Stimulated activated effector memory CD8-positive, alpha-beta T cell treated with anti-CD3 and anti-CD28 coated beads, Interleukin-12 subunit alpha, Interleukin-12 subunit beta, amount 100 ng/mL, for 72 hours (primary cell): ENCODE measurements at regions not wholly inside any gene's neighbourhood (a gene's known extent, or its start where the extent isn't known, plus 50 kb on each side); places are given as distances from the start of the nearest gene placed in this dataset.
A peak's percentile ranks its signal among the peaks of the same experiment; 100 is the strongest.

Source experiments
- ATAC-seq: fragments of 150-1000 bp; cut with Tn5 transposase; 2 replicates; pipeline ENCODE4 v1.10.0; 2021
- DNase-seq, 2 donors: peaks; one replicate each; pipeline ENCODE4 v3.0.0; 2021 to 2022; ENCODE audit warnings: low spot score in 2 of 2
- H3K27ac Mint-ChIP-seq: one replicate; pipeline ENCODE4 v1.8.0; 2022; ENCODE audit warnings: mild to moderate bottlenecking, mixed read lengths
- H3K36me3 Mint-ChIP-seq: one replicate; pipeline ENCODE4 v1.8.0; 2022; ENCODE audit warnings: mild to moderate bottlenecking, mixed read lengths
- H3K4me1 Mint-ChIP-seq: one replicate; pipeline ENCODE4 v1.8.0; 2022; ENCODE audit warnings: mixed read lengths
- H3K4me3 Mint-ChIP-seq: one replicate; pipeline ENCODE4 v1.8.0; 2022; ENCODE audit warnings: mild to moderate bottlenecking, mixed read lengths
- H3K9me3 Mint-ChIP-seq: one replicate; pipeline ENCODE4 v1.8.0; 2022; ENCODE audit warnings: mixed read lengths

DNA sequence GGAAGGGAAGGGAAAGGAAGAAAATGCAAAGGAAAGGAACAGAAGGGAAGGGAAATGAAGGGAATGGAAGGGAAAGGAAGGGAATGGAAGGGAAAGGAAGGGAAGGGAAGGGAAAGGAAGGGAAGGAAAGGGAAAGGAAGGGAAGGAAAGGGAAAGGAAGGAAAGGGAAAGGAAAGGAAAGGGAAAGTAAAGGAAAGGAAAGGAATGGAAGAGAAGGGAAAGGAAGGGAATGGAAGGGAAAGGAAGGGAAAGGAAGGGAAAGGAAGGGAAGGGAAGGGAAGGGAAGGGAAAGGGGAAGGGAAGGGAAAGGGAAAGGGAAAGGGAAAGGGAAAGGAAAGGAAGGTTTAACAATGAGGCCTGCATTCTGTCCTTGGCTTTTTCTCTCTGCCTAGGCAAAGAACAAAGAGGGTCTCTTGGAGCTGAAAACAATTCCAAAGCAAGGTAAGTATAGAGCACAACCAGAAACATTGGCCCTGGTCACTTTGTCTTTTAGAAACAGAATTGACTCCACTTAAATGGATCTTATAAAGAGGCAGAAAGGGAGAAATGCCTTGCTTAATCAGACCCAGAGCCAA, 525.9 kb upstream of the TMPO start:
- Mint-ChIP-seq H3K4me3 (no peak overlapping the region), H3K4me1 (no peaks in the 10 kb centered on the region), H3K36me3 (no peaks in the 10 kb centered on the region), H3K27ac (no peak overlapping the region), H3K9me3 (peaks cover 6% of the 10 kb centered on the region)
- ATAC-seq = no peak
- no peak for DNase-seq

DNA sequence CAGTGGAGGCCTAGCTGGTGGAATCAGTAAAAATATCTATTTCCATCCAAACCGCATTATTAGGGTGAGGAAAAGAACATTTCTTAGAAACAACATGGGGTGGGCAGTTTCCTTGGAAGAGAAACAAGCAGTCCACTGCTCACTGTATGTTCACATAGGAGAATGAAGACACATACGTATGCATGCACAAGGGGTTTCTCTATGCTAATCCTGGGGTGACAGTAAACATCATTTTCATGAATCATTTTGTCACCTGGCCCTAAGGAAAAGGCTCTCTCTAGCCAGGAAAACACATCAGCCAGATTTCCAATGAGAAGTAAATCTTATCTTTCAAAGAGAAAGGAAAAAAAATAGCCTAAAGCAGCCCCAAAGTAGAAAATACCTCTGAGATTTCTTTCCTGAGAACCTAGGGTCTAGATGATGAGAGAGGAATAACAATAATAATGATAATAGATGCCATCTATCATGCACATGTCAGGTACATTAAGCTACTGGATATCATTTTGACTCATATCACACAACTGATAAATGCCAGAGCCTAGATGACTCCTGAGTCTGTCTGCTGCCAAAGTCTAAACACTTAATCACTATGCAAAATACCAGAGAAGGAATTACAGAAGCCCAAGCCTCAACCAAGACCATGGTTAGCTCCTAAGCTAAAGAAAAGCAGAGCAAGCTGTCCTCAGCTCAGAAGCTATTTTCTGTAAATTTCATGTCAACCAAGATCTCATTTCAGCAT, 520.5 kb upstream of the TMPO start:
- DNase-seq (no peak), ATAC-seq (no peak)
- Mint-ChIP-seq H3K27ac (no peak overlapping the region), H3K4me3 (no peak overlapping the region), H3K9me3 (peaks cover 3% of the 10 kb centered on the region), H3K4me1 (no peaks in the 10 kb centered on the region), H3K36me3 (no peaks in the 10 kb centered on the region)

DNA sequence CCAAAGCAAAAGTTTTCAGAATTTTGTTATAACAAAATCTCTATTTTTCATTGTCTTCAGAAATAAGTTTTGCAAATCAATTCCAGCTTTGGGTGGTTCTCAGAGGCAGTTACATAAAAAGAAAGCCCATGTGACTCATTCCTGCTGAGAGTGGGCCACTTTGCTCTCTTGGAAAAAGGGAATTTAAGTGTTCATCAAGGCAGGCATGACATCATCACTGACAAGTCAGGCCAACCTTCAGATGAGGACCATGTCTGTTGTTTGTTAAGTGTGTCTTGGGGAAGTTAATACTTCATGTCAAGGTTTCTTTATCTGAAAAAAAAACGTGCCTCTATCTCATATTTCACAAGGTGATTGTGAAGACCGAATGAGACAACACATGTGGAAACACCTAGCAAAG, 519.8 kb upstream of the TMPO start:
- H3K36me3 Mint-ChIP-seq = no peaks in the 10 kb centered on the region
- DNase-seq (no peak), ATAC-seq (no peak)
- peaks cover 3% of the 10 kb centered on the region for H3K9me3 Mint-ChIP-seq
- H3K4me1 Mint-ChIP-seq = no peaks in the 10 kb centered on the region
- H3K27ac Mint-ChIP-seq = no peak overlapping the region
- no peak overlapping the region for H3K4me3 Mint-ChIP-seq

DNA sequence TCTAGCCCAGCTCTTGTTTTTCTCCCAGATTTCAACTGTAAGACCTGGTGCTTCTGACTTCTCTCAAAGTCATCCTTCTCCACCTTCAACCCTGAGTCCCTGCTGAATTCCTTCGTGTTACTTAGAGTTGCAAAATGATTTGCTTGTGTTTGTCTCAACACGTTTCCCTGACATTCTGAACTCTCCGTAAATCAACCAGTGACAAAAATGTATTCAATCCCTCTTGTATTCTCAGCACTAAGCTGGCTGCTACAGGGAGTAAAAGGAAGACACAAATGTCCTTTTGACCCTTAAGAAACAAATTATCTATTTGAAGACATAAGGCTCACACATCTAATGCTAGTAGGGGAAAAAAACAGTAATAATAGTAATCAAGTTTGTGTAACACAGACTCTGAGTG, 514.0 kb upstream of the TMPO start:
- ATAC-seq (no peak), DNase-seq (no peak)
- no peak overlapping the region for H3K27ac Mint-ChIP-seq
- no peaks in the 10 kb centered on the region for H3K36me3 Mint-ChIP-seq
- no peak overlapping the region for H3K4me3 Mint-ChIP-seq
- no peaks in the 10 kb centered on the region for H3K9me3 Mint-ChIP-seq
- H3K4me1 Mint-ChIP-seq = no peaks in the 10 kb centered on the region

DNA sequence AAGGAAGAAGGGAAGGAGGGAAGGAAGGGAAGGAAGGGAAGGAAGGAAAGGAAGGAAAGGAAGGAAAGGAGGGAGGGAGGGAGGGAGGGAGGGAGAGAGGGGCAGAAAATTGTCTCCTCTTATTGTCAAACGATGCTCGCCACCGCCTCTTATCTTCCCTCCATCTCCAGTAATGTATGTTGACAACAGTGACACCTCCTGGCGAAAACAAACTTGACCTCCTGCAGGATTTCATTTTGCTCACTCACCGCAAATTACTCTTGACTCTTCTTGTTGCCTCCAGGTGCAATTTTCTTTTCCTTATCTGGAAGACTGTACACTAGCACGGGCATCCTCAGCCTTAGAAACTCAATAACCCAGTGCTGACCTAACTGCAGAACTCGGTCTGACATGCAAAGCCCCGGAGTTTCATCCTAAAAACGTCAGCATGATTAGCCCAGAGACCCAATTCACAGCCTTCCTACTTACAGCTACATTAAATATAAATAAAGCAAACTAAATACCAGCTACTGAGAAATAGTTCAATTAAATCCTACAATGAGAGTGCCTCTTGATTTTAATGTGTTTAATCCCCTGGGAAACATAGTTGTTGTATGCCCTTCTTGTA, 512.4 kb upstream of the TMPO start:
- peak in 1 of 2 donors; percentile 49 for DNase-seq

DNA sequence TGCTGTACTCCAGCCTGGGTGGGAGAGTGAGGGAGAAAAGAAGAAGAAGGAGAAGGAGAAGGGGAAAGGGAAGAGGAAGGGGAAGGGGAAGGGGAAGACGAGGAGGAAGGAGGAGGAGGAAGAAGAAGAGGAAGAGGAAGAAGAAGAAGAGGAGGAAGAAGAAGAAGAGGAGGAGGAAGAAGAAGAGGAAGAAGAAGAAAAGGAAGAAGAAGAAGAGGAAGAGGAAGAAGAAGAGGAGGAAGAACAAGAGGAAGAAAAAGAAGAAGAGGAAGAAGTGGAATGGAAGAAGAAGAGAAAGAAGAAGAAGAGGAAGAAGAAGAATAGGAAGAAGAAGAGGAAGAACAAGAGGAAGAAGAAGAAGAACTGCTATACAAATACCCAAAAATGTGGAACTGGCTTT, 507.4 kb upstream of the TMPO start:
- Mint-ChIP-seq H3K4me3 (no peak overlapping the region), H3K27ac (no peak overlapping the region), H3K9me3 (no peaks in the 10 kb centered on the region), H3K36me3 (no peaks in the 10 kb centered on the region), H3K4me1 (no peaks in the 10 kb centered on the region)
- no peak for DNase-seq
- no peak for ATAC-seq

More for the DNA sequence above, 512.4 kb upstream of the TMPO start:
- no peak for ATAC-seq
- no peak overlapping the region for H3K4me3 Mint-ChIP-seq
- H3K9me3 Mint-ChIP-seq = no peaks in the 10 kb centered on the region
- H3K36me3 Mint-ChIP-seq = no peaks in the 10 kb centered on the region
- H3K27ac Mint-ChIP-seq = no peak overlapping the region
- no peaks in the 10 kb centered on the region for H3K4me1 Mint-ChIP-seq

DNA sequence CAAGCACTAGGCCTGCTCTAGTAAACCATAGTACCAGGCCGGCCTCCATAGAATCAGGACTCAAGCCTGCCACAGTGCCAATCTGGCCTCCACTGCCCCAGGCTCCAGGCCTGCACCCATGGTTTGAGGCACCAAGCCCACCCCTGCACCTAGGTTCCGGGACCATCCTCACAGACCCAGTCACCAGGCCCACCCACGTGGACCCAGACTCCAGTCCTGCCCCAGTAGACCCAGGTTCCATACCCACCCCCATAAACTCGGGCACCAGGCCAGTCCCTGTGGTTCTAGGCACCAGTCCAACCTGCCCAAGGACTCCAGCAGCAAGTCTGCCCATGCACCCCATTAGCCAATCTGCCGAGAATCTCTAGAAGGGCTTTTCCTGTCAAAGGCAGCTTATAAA, 501.8 kb upstream of the TMPO start:
- DNase-seq = no peak
- H3K36me3 Mint-ChIP-seq = no peaks in the 10 kb centered on the region

DNA sequence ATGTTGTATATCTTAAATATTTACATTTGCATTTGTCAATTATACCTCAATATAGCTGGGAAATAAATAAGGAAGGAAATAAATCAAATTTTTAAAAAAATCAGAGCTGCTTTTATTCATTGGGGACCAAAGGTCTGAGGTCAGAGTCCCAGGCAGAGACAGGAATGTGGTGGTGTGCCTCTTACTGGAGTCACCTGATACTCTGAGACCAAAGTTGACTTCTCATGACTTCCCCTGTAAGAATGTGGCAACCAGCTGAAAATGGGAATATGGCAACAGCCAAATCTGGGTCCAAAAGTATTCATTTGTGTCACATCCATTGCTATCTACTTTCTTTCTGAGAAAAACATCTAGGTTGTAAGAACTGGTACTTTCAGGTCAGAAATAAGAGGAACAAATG, 496.6 kb upstream of the TMPO start:
- ATAC-seq = no peak
- no peak overlapping the region for H3K4me3 Mint-ChIP-seq
- no peak for DNase-seq

More for the DNA sequence above, 501.8 kb upstream of the TMPO start:
- no peaks in the 10 kb centered on the region for H3K4me1 Mint-ChIP-seq
- H3K4me3 Mint-ChIP-seq = no peak overlapping the region
- no peaks in the 10 kb centered on the region for H3K9me3 Mint-ChIP-seq
- ATAC-seq = no peak
- no peak overlapping the region for H3K27ac Mint-ChIP-seq

DNA sequence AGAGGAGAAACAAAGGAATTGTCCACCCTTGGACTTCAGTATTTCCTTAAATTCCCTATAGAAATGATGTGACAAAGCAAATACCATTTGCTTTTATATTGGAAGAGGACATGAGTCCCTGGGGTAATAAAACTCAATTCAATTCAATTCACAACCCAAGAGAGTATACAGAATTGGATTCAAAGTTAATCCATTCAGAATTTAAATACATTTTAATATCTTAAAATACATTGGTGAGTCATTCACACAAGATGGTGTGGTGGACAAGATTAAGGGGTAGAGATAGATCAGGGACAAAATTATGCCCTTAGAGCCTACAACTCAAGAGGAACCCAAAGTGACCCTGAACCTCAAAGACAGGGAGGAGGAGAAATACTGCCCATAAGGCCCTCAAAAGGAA, 495.0 kb upstream of the TMPO start:
- Mint-ChIP-seq H3K27ac (no peak overlapping the region), H3K4me3 (no peak overlapping the region), H3K4me1 (no peaks in the 10 kb centered on the region), H3K36me3 (no peaks in the 10 kb centered on the region), H3K9me3 (peaks cover 5% of the 10 kb centered on the region)
- DNase-seq = no peak
- ATAC-seq = no peak

More for the DNA sequence above, 496.6 kb upstream of the TMPO start:
- Mint-ChIP-seq H3K36me3 (no peaks in the 10 kb centered on the region), H3K27ac (no peak overlapping the region), H3K9me3 (peaks cover 5% of the 10 kb centered on the region), H3K4me1 (no peaks in the 10 kb centered on the region)

DNA sequence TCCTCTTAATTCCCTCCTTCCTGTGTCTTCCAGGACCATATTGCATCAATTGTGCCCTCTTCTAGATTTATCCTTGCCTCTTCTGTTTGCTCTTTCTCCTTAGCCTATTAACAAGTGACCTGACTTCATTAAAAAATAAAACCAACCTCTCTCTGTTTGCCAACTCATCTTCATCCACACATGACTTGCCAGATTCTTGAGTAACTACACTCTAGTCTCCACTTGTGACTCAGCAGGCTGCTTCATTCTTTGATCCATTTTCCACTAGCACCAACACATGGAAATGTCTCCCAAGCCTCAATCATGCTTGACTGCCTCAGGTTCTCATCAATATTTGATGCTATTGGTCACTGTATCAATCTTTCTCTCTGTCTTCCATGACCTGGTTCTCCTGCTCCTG, 492.4 kb upstream of the TMPO start:
- ATAC-seq (no peak), DNase-seq (no peak)
- no peak overlapping the region for H3K27ac Mint-ChIP-seq
- no peak overlapping the region for H3K4me3 Mint-ChIP-seq
- H3K9me3 Mint-ChIP-seq = peaks cover 5% of the 10 kb centered on the region
- no peaks in the 10 kb centered on the region for H3K36me3 Mint-ChIP-seq
- H3K4me1 Mint-ChIP-seq = no peaks in the 10 kb centered on the region

DNA sequence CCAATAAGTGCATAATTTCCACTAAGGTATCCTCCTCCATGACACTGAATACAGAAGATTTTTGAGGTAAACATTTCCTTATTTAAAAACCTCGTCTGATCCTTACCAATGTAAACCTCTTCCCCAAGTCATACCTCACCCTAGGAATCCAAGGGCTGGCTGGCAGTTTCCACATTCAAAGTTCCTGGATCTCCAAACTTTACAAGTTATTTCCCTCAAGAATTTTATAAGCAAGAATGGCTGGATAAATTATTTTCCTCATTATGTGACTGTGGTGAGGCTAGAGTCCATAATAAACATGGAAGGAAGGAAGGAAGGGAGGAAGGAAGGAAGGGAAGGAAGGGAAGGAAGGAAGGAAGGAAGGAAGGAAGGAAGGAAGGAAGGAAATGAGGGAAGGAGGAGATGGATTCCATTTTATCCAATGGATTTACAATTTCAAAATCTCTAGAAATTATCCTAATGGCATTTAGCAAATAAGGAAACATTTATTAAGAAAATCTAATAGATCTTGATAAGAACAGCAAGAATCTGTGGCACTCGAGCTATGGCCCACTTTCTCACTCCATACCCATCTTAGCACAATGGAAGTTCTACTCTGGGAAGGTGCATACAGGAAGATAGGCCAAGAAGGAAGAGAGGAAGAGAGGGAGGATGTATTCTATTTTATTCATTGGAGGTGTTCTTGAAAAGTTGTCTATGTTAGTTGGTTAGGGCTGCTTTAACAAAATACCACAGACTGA, 477.8 kb upstream of the TMPO start:
- peaks cover 6% of the 10 kb centered on the region for H3K9me3 Mint-ChIP-seq
- DNase-seq (no peak), ATAC-seq (no peak)
- H3K4me3 Mint-ChIP-seq = no peak overlapping the region
- H3K4me1 Mint-ChIP-seq = no peaks in the 10 kb centered on the region
- no peak overlapping the region for H3K27ac Mint-ChIP-seq
- no peaks in the 10 kb centered on the region for H3K36me3 Mint-ChIP-seq

DNA sequence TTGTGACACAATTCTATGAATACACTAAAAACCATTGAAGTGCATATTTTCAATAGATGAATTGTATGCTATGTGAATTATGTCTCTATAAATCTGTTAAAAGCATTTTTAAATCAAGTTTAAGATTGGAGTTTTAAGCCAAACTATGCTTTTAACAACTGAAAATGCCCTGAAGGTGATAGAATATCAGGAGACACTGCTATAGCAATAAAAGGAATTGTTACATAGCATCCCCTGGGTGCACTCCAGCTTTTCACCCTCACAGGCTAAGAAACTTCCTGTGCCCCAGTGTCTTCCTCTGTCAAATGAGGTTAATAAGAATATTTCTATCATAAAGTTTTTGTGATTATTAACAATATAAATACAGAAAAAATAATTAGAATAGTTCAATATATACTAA, 472.7 kb upstream of the TMPO start:
- no peak for ATAC-seq
- Mint-ChIP-seq H3K27ac (no peak overlapping the region), H3K4me1 (no peaks in the 10 kb centered on the region), H3K36me3 (no peaks in the 10 kb centered on the region), H3K4me3 (no peak overlapping the region), H3K9me3 (peaks cover 6% of the 10 kb centered on the region)
- DNase-seq = no peak

DNA sequence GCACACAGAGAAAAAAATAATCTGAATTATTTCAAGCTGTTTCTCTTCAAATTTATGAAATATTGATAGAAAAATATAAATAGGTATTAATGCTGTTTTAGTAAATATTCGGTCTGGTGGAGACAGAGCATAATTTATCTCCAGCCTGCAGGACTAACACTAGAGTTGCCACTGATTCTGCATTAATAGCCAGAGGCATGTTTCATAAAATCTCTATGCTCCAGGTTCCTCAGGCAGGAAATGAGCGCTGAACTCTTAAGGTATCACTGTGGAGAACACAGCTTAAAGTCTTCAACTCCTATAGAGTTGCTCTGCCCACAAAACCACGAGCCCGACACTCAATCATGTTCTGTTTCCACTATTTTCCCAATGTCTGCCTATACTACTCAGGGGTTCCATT, 470.0 kb upstream of the TMPO start:
- Mint-ChIP-seq H3K4me3 (no peak overlapping the region), H3K4me1 (no peaks in the 10 kb centered on the region), H3K27ac (no peak overlapping the region), H3K36me3 (no peaks in the 10 kb centered on the region), H3K9me3 (peaks cover 2% of the 10 kb centered on the region)
- ATAC-seq = no peak
- no peak for DNase-seq

DNA sequence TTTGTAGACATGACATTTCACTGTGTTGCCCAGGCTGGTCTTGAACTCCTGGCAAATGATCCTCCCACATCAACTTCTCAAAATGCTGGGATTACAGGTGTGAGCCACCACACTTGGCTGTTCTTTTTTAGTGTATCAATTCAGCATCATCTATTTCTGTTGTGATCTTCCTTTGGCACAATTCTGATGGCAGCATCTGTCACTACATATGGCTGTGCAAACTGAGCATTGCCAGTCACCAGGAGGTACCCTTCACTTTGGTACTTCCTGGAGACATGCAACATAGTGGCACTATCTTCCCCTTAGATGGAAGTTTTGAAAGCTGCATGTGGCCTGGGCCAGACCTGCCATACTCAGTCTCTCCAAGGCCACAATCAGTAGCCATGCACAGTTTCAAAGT, 467.1 kb upstream of the TMPO start:
- ATAC-seq = no peak
- Mint-ChIP-seq H3K9me3 (peaks cover 2% of the 10 kb centered on the region), H3K4me1 (no peaks in the 10 kb centered on the region), H3K4me3 (no peak overlapping the region), H3K36me3 (no peaks in the 10 kb centered on the region), H3K27ac (no peak overlapping the region)
- no peak for DNase-seq

DNA sequence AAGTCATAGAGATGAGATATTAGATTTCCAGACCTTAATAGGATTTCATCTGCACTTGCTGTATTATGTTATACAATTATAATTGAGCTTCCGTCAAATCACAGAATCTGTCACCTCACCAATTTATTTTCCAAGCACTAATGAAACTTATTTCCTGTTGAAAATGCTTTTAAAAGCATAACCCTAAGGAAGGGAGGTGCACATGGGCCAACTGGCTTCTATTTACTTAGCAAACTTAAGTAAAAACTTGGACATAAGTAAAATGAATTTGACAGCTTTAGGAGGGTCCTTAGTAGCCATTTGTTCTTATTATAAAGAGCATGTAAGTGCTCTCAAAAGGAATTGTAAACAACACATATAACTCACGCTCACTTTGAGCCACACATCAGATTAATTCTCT, 462.2 kb upstream of the TMPO start:
- Mint-ChIP-seq H3K4me1 (no peaks in the 10 kb centered on the region), H3K36me3 (no peaks in the 10 kb centered on the region), H3K9me3 (peaks cover 2% of the 10 kb centered on the region), H3K27ac (no peak overlapping the region), H3K4me3 (no peak overlapping the region)
- no peak for DNase-seq
- no peak for ATAC-seq

DNA sequence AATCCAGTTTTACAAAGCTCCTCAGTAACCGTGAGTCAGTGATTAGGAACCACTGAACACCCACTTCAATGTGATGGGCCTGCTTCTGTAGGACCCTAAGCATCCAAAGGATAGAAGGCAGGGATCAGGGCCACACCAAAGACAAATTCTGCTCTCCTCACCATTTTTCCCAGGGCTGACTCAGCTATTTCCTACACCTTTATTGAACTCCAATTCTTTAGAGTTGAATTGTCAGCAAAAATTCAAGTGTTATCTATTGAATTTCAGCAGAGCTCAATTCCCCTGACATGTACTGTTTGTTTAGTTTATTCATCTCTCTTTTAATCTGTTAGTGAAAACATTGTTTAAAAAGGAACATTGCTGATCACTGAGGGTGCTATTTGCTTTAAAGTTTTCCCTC, 457.7 kb upstream of the TMPO start:
- DNase-seq = no peak
- H3K36me3 Mint-ChIP-seq = no peaks in the 10 kb centered on the region
- no peak overlapping the region for H3K4me3 Mint-ChIP-seq
- H3K9me3 Mint-ChIP-seq = no peaks in the 10 kb centered on the region
- H3K27ac Mint-ChIP-seq = no peak overlapping the region
- no peak for ATAC-seq
- no peaks in the 10 kb centered on the region for H3K4me1 Mint-ChIP-seq
